ENCODE measurements at regions not wholly inside any gene's neighbourhood (a gene's known extent, or its start where the extent isn't known, plus 50 kb on each side); places are given as distances from the start of the nearest gene placed in this dataset.

DNA sequence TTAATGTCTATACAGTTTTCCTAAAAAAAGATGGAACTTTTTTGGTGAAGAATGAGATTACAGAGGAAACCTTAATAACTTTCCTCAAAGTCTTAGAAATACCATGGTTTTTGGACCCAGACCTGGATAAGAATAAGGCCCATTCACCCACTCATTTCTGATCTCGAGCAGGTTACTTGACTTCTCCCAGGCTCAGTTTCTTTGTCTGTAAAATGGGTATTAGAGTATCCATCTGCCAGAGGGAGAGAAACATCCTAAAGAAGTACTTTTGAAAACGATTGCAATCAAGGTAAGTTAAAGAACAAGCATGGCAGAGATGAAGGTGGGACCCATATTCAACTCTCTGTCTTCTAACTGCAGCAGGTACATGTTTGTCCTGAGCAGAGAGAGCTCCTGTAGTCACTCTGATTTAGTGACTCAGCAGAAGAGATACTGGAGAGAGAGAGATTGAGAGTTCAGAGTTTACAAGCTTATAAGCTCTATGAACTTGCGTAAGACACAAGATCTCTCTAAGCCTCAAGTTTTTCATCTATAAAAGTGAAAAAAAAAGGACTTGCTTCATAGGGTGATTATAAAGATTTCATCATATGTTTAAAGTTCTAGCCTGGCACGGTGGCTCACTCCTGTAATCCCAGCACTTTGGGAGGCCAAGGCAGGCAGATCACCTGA lies 379.4 kb upstream of the SGCD start:
- Histone ChIP-seq H3K14ac (ENCODE audit: insufficient read length) (no peak overlapping the region), H4K5ac (ENCODE audit: insufficient read length, low read depth, low read length) (no peak overlapping the region), H3K4ac (replicated peaks; ENCODE audit: insufficient read length, low read depth, low read length) (no peak overlapping the region), H3K4me3 (ENCODE audit: extremely low read depth in 1 of 4, insufficient read depth in 2 of 4, low read depth in 3 of 4, low read length in 4 of 4) (no peak overlapping the region), H3K36me3 (ENCODE audit: control insufficient read depth in 2 of 4, insufficient read depth in 4 of 4, low read length in 3 of 4) (no peaks in the 10 kb centered on the region), H3K23me2 (ENCODE audit: low read depth, low read length) (no peaks in the 10 kb centered on the region), H4K20me1 (replicated peaks in 1 of 2; ENCODE audit: control insufficient read depth in 1 of 2, insufficient read depth in 2 of 2, low read length in 2 of 2) (no peaks in the 10 kb centered on the region), H3K9ac (replicated peaks in 1 of 4; ENCODE audit: extremely low read depth in 1 of 4, low read depth in 3 of 4, low read length in 3 of 4) (no peak overlapping the region), H2BK15ac (ENCODE audit: low read length) (no peak overlapping the region), H2AK5ac (ENCODE audit: low read depth, low read length) (no peak overlapping the region), H3K79me1 (ENCODE audit: low read depth, low read length) (no peaks in the 10 kb centered on the region), H2AFZ (ENCODE audit: low read length) (no peak overlapping the region), H3K9me3 (ENCODE audit: insufficient read depth in 2 of 2, low read depth in 1 of 2, low read length in 1 of 2) (no peaks in the 10 kb centered on the region), H2BK120ac (replicated peaks; ENCODE audit: low read depth, low read length) (no peak overlapping the region), H3K4me2 (ENCODE audit: insufficient read depth in 1 of 2, low read depth in 2 of 2, low read length in 2 of 2) (no peak overlapping the region), H3K56ac (replicated peaks; ENCODE audit: insufficient read length, low read depth, low read length) (no peak overlapping the region), H4K8ac (ENCODE audit: extremely low read depth, insufficient read depth, low read length) (no peak overlapping the region), H2BK20ac (ENCODE audit: low read length) (no peak overlapping the region), H4K91ac (replicated peaks; ENCODE audit: insufficient read length, low read length) (no peak overlapping the region), H3K27me3 (replicated peaks in 1 of 4; ENCODE audit: control insufficient read depth in 3 of 4, extremely low read depth in 1 of 4, insufficient read depth in 3 of 4, low read length in 3 of 4) (no peaks in the 10 kb centered on the region), H2BK5ac (ENCODE audit: low read depth, low read length) (no peak overlapping the region), H2BK12ac (ENCODE audit: low read depth, low read length) (no peak overlapping the region), H3K79me2 (ENCODE audit: control insufficient read depth in 1 of 2, insufficient read depth in 2 of 2, low read length in 2 of 2) (no peaks in the 10 kb centered on the region), H3K27ac (ENCODE audit: low read depth, low read length) (no peak overlapping the region), H3K4me1 (replicated peaks in 1 of 4; ENCODE audit: control insufficient read depth in 3 of 4, insufficient read depth in 4 of 4, low read length in 3 of 4) (peaks cover 0 to 2% (median under 1%) of the 10 kb centered on the region in 4 experiments; a peak in 1 of 7 replicates), H3K23ac (ENCODE audit: insufficient read length) (no peak overlapping the region), H3K18ac (ENCODE audit: extremely low read depth, low read length) (no peak overlapping the region)
- DNase-seq (ENCODE audit: low read depth in 1 of 2, low spot score in 2 of 2): no peak
- POLR2A ChIA-PET (ENCODE audit: partially characterized antibody): no interaction called here
- WGBS, 2 experiments (ENCODE audit: extremely low coverage in 1 of 2, insufficient coverage in 1 of 2, insufficient read length in 1 of 2, insufficient replicate concordance in 2 of 2, low coverage in 1 of 2, low lambda C conversion rate in 2 of 2, missing lambda C conversion rate in 1 of 2): 85% methylated on average over 4 of the region's 4 CpGs; no CpG with 5 or more reads in 1 of the 2 experiments
- FAIRE-seq: no peak
- CTCF ChIA-PET (ENCODE audit: partially characterized antibody): no interaction called here
- TF ChIP-seq SAP30 (IDR thresholded peaks at IDR 0.05; ENCODE audit: insufficient read depth, insufficient replicate concordance, low read length) (no peak), RNF2 (IDR thresholded peaks at IDR 0.05; ENCODE audit: borderline replicate concordance, low read depth, low read length, missing control alignments, poor library complexity, severe bottlenecking) (no peak), JUND (IDR thresholded peaks at IDR 0.05; ENCODE audit: low read length) (no peak), POLR2A (IDR thresholded peaks at IDR 0.05; ENCODE audit: control extremely low read depth in 1 of 2, low read depth in 2 of 2, low read length in 2 of 2) (no peak), TBP (IDR thresholded peaks at IDR 0.05; ENCODE audit: low read depth, low read length) (no peak), KDM1A (IDR thresholded peaks at IDR 0.05; ENCODE audit: borderline replicate concordance, low read length) (no peak), TCF12 (IDR thresholded peaks at IDR 0.05; ENCODE audit: low read depth, low read length) (no peak), HDAC2 (IDR thresholded peaks at IDR 0.05; ENCODE audit: borderline replicate concordance in 1 of 2, low read depth in 2 of 2, low read length in 2 of 2) (no peak), BACH1 (IDR thresholded peaks at IDR 0.05; ENCODE audit: low read length) (no peak), TEAD4 (IDR thresholded peaks at IDR 0.05; ENCODE audit: low read depth, low read length) (no peak)
- TF ChIP-seq, protein P1, sequence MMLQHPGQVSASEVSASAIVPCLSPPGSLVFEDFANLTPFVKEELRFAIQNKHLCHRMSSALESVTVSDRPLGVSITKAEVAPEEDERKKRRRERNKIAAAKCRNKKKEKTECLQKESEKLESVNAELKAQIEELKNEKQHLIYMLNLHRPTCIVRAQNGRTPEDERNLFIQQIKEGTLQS (IDR thresholded peaks at IDR 0.05; ENCODE audit: insufficient read depth, low read depth, low read length): no peak

All from H1 (cell line).